ENCODE measurements at regions not wholly inside any gene's neighbourhood (a gene's known extent, or its start where the extent isn't known, plus 50 kb on each side); places are given as distances from the start of the nearest gene placed in this dataset.

GRCh38 chr12:88267630-88268029 lies 125.5 kb downstream of the TMTC3 start:
- Histone ChIP-seq H3K9ac (ENCODE audit: extremely low read depth, low read length, poor library complexity, severe bottlenecking) (no peak overlapping the region), H3K27me3 (ENCODE audit: control insufficient read depth, insufficient read depth, low read length, poor library complexity, severe bottlenecking) (no peaks in the 10 kb centered on the region), H3K9me3 (ENCODE audit: control insufficient read depth, low read length) (peaks cover 5% of the 10 kb centered on the region), H3K27ac (ENCODE audit: low read depth, low read length) (no peak overlapping the region), H3K4me1 (ENCODE audit: control insufficient read depth, insufficient read depth, low read length) (no peaks in the 10 kb centered on the region), H3K36me3 (ENCODE audit: control insufficient read depth, insufficient read depth, low read length) (no peaks in the 10 kb centered on the region), H3K4me3 (ENCODE audit: low read length) (no peak overlapping the region)
- Mint-ChIP-seq H3K36me3 (ENCODE audit: low read depth) (no peaks in the 10 kb centered on the region), H3K27me3 (ENCODE audit: insufficient read depth) (no peaks in the 10 kb centered on the region), H3K4me3 (no peak overlapping the region), H3K9me3 (no peaks in the 10 kb centered on the region), H3K27ac (no peak overlapping the region), H3K4me1 (no peaks in the 10 kb centered on the region)
- TF ChIP-seq CTCF (conservative IDR thresholded peaks at IDR 0.05) = no peak
- no peak for DNase-seq
- 98% methylated on average over 2 of the region's 2 CpGs; no CpG with 5 or more reads in 1 of the 2 experiments for WGBS, 2 experiments (ENCODE audit: insufficient coverage in 1 of 2, insufficient read length in 1 of 2)

GRCh38 chr12:88272456-88272855 lies 130.3 kb downstream of the TMTC3 start:
- Histone ChIP-seq H3K9ac (ENCODE audit: extremely low read depth, low read length, poor library complexity, severe bottlenecking) (no peak overlapping the region), H3K27ac (ENCODE audit: low read depth, low read length) (no peak overlapping the region), H3K4me3 (ENCODE audit: low read length) (no peak overlapping the region), H3K27me3 (ENCODE audit: control insufficient read depth, insufficient read depth, low read length, poor library complexity, severe bottlenecking) (no peaks in the 10 kb centered on the region), H3K36me3 (ENCODE audit: control insufficient read depth, insufficient read depth, low read length) (no peaks in the 10 kb centered on the region), H3K9me3 (ENCODE audit: control insufficient read depth, low read length) (peaks cover 5% of the 10 kb centered on the region), H3K4me1 (ENCODE audit: control insufficient read depth, insufficient read depth, low read length) (no peaks in the 10 kb centered on the region)
- 85 to 92% methylated on average over 2 to 3 of the region's 4 CpGs for WGBS, 2 experiments (ENCODE audit: insufficient coverage in 1 of 2, insufficient read length in 1 of 2)
- Mint-ChIP-seq H3K4me1 (no peaks in the 10 kb centered on the region), H3K27ac (no peak overlapping the region), H3K4me3 (no peak overlapping the region), H3K9me3 (no peaks in the 10 kb centered on the region), H3K27me3 (ENCODE audit: insufficient read depth) (no peaks in the 10 kb centered on the region), H3K36me3 (ENCODE audit: low read depth) (no peaks in the 10 kb centered on the region)
- DNase-seq = no peak
- no peak for TF ChIP-seq CTCF (conservative IDR thresholded peaks at IDR 0.05)

- WGBS, 2 experiments (ENCODE audit: insufficient coverage in 1 of 2, insufficient read length in 1 of 2) = 83 to 100% methylated on average over 1 to 2 of the region's 2 CpGs
Observed at GRCh38 chr12:88273450-88273849, 131.3 kb downstream of the TMTC3 start.

More at GRCh38 chr12:88273450-88273849, 131.3 kb downstream of the TMTC3 start:
- Histone ChIP-seq H3K4me1 (ENCODE audit: control insufficient read depth, insufficient read depth, low read length) (no peaks in the 10 kb centered on the region), H3K27me3 (ENCODE audit: control insufficient read depth, insufficient read depth, low read length, poor library complexity, severe bottlenecking) (no peaks in the 10 kb centered on the region), H3K36me3 (ENCODE audit: control insufficient read depth, insufficient read depth, low read length) (no peaks in the 10 kb centered on the region), H3K9ac (ENCODE audit: extremely low read depth, low read length, poor library complexity, severe bottlenecking) (no peak overlapping the region), H3K27ac (ENCODE audit: low read depth, low read length) (no peak overlapping the region), H3K9me3 (ENCODE audit: control insufficient read depth, low read length) (peaks cover 5% of the 10 kb centered on the region), H3K4me3 (ENCODE audit: low read length) (no peak overlapping the region)
- Mint-ChIP-seq H3K36me3 (ENCODE audit: low read depth) (no peaks in the 10 kb centered on the region), H3K27ac (no peak overlapping the region), H3K9me3 (no peaks in the 10 kb centered on the region), H3K27me3 (ENCODE audit: insufficient read depth) (no peaks in the 10 kb centered on the region), H3K4me3 (no peak overlapping the region), H3K4me1 (no peaks in the 10 kb centered on the region)
- no peak for TF ChIP-seq CTCF (conservative IDR thresholded peaks at IDR 0.05)
- no peak for DNase-seq

All from endodermal cell (in vitro differentiated cells).